SU-DHL-6 (cell line): ENCODE measurements at regions not wholly inside any gene's neighbourhood (a gene's known extent, or its start where the extent isn't known, plus 50 kb on each side); places are given as distances from the start of the nearest gene placed in this dataset.
"Not testable (repeated sequence)": the region's sequence is repeated elsewhere in the genome, so short reads cannot be mapped to it uniquely, and the experiment has no call there.

Experiments used
- H2AFZ ChIP-seq: fragments of 200-600 bp; sonication (generic); 2 replicates; pipeline ENCODE4 v1.6.1; 2014; ENCODE audit warnings: low read depth, mild to moderate bottlenecking, moderate library complexity, mixed read lengths, antibody characterized with exemption, low read length; ENCODE audit not compliant: severe bottlenecking
- H3F3A ChIP-seq: fragments of 200-600 bp; shearing (Covaris generic); 2 replicates; pipeline ENCODE4 v1.6.0; 2016; ENCODE audit warnings: antibody characterized with exemption, mild to moderate bottlenecking; ENCODE audit not compliant: insufficient read depth
- H3K27ac ChIP-seq: fragments of 200-600 bp; sonication (generic); 2 replicates; pipeline ENCODE4 v1.5.1; 2016; ENCODE audit warnings: low read depth, mild to moderate bottlenecking, low read length, moderate library complexity, mixed read lengths
- H3K27me3 ChIP-seq: fragments of 200-600 bp; sonication (generic), shearing (Covaris generic); 2 replicates; pipeline ENCODE4 v1.6.0; 2014; ENCODE audit warnings: mild to moderate bottlenecking, low read length
- H3K36me3 ChIP-seq: fragments of 200-600 bp; sonication (generic); 2 replicates; pipeline ENCODE4 v1.6.1; 2014; ENCODE audit warnings: mild to moderate bottlenecking, low read length, mixed read lengths
- H3K4me2 ChIP-seq: fragments of 300-600, 200-600 bp; shearing (Covaris generic), sonication (generic); 2 replicates; pipeline ENCODE4 v1.6.0; 2014; ENCODE audit warnings: low read length, low read depth, mild to moderate bottlenecking; ENCODE audit not compliant: poor library complexity, severe bottlenecking
- H3K4me3 ChIP-seq: fragments of 200-600 bp; sonication (generic); 2 replicates; pipeline ENCODE4 v1.5.1; 2014; ENCODE audit warnings: antibody characterized with exemption, low read length, mild to moderate bottlenecking, mixed read lengths; ENCODE audit not compliant: insufficient read depth, poor library complexity, severe bottlenecking
- H3K79me2 ChIP-seq: fragments of 200-600 bp; sonication (generic); 2 replicates; pipeline ENCODE4 v1.6.1; 2014; ENCODE audit warnings: mild to moderate bottlenecking, low read length, moderate library complexity; ENCODE audit not compliant: insufficient read depth
- H3K9ac ChIP-seq: fragments of 200-600 bp; sonication (generic); 2 replicates; pipeline ENCODE4 v1.7.0; 2014; ENCODE audit warnings: mild to moderate bottlenecking, low read length
- H3K9me2 ChIP-seq: fragments of 200-600 bp; sonication (generic); replicated peaks from 2 replicates; pipeline ENCODE4 v1.6.1; 2014; ENCODE audit warnings: low read length; ENCODE audit not compliant: insufficient read depth
- H3K9me3 ChIP-seq: fragments of 200-600 bp; sonication (generic); 2 replicates; pipeline ENCODE4 v1.6.1; 2014; ENCODE audit warnings: low read length, mixed read lengths; ENCODE audit not compliant: insufficient read depth
- H4K20me1 ChIP-seq: fragments of 200-600 bp; sonication (generic); 2 replicates; pipeline ENCODE4 v1.6.1; 2014; ENCODE audit warnings: low read depth, mild to moderate bottlenecking, antibody characterized with exemption, low read length, moderate library complexity, mixed read lengths

- not testable (repeated sequence) for H3K9me3 ChIP-seq, H3K9me2 ChIP-seq, H3K27ac ChIP-seq, H3K4me3 ChIP-seq, H3F3A ChIP-seq, H4K20me1 ChIP-seq, H3K27me3 ChIP-seq, H3K4me2 ChIP-seq, H2AFZ ChIP-seq, H3K9ac ChIP-seq, H3K36me3 ChIP-seq, H3K79me2 ChIP-seq
Observed at GRCh38 chr16:32842844-32843243, 166.9 kb upstream of the TP53TG3 start.

GRCh38 chr16:32807280-32807679, 131.3 kb upstream of the TP53TG3 start:
- H4K20me1 ChIP-seq, H3K27ac ChIP-seq, H3K36me3 ChIP-seq, H3K27me3 ChIP-seq, H3K9ac ChIP-seq, H3F3A ChIP-seq, H3K9me3 ChIP-seq, H3K9me2 ChIP-seq, H3K4me3 ChIP-seq, H3K79me2 ChIP-seq, H3K4me2 ChIP-seq, H2AFZ ChIP-seq: not testable (repeated sequence)

- not testable (repeated sequence) for H3K79me2 ChIP-seq, H3K27ac ChIP-seq, H3K9me3 ChIP-seq, H3F3A ChIP-seq, H3K36me3 ChIP-seq, H3K4me3 ChIP-seq, H3K9ac ChIP-seq, H2AFZ ChIP-seq, H3K27me3 ChIP-seq, H3K4me2 ChIP-seq, H4K20me1 ChIP-seq, H3K9me2 ChIP-seq
Observed at GRCh38 chr16:32805639-32806038, 129.7 kb upstream of the TP53TG3 start.
